Activated CD4-positive, alpha-beta memory T cell treated with anti-CD3 and anti-CD28 coated beads for 36 hours (primary cell): ENCODE measurements at regions not wholly inside any gene's neighbourhood (a gene's known extent, or its start where the extent isn't known, plus 50 kb on each side); places are given as distances from the start of the nearest gene placed in this dataset.

ENCODE experiments used
- CTCF ChIA-PET: fragments of 350-600 bp; sonication (Branson Sonifier 250); formaldehyde crosslinking; loops from one replicate; lab custom pipeline; 2021; ENCODE audit warnings: antibody characterized with exemption, inconsistent platforms; lab: Charles Lee
- POLR2A ChIA-PET: fragments of 350-600 bp; sonication (Branson Sonifier 250); formaldehyde crosslinking; loops from one replicate; lab custom pipeline; 2021; ENCODE audit warnings: antibody characterized with exemption; lab: Charles Lee
- DNase-seq: peaks from one replicate; pipeline ENCODE4 v3.0.0-alpha.2; 2020
- H3K27ac Mint-ChIP-seq: one replicate; pipeline ENCODE4 v1.8.0; 2021; ENCODE audit warnings: mixed read lengths
- H3K27me3 Mint-ChIP-seq: one replicate; pipeline ENCODE4 v1.8.0; 2021; ENCODE audit warnings: mixed read lengths
- H3K36me3 Mint-ChIP-seq: one replicate; pipeline ENCODE4 v1.8.0; 2021; ENCODE audit warnings: mixed read lengths
- H3K4me1 Mint-ChIP-seq: one replicate; pipeline ENCODE4 v1.8.0; 2021; ENCODE audit warnings: low read depth, mixed read lengths
- H3K4me3 Mint-ChIP-seq: one replicate; pipeline ENCODE4 v1.8.0; 2021; ENCODE audit warnings: mild to moderate bottlenecking, mixed read lengths
- H3K9me3 Mint-ChIP-seq: one replicate; pipeline ENCODE4 v1.8.0; 2021; ENCODE audit warnings: mixed read lengths
- intact Hi-C: fragments of 100-400 bp; cut with micrococcal nuclease; formaldehyde crosslinking; loops from one replicate; pipeline ENCODE4 v1.15.1; 2023

- DNase-seq = peak; percentile 12
- Mint-ChIP-seq H3K27ac (no peak overlapping the region), H3K4me3 (no peak overlapping the region), H3K4me1 (no peaks in the 10 kb centered on the region), H3K27me3 (no peaks in the 10 kb centered on the region), H3K9me3 (no peaks in the 10 kb centered on the region), H3K36me3 (no peaks in the 10 kb centered on the region)
- intact Hi-C loops = loop anchor here (5.0 kb wide), 1 partner anchor 652 kb away; no protein-coding TSS in a partner anchor
- POLR2A ChIA-PET = no interaction called here
- CTCF ChIA-PET = interaction anchor here (0.6 kb wide), 1 partner anchor 13 kb away, joined by 3 read pairs; no protein-coding TSS in a partner anchor
These were observed 170.0 kb upstream of the PDGFD start for GRCh38 chr11:104333977-104334376.

- ChIA-PET POLR2A (no interaction called here), CTCF (interaction anchor here (1.0 to 1.5 kb wide), 2 partner anchors 9 to 10 kb away, joined by 3 to 5 read pairs; no protein-coding TSS in a partner anchor)
- no peaks in the 10 kb centered on the region for H3K9me3 Mint-ChIP-seq
- H3K27me3 Mint-ChIP-seq = no peaks in the 10 kb centered on the region
- no peak for DNase-seq
- H3K27ac Mint-ChIP-seq = no peak overlapping the region
- H3K36me3 Mint-ChIP-seq = no peaks in the 10 kb centered on the region
- no peak overlapping the region for H3K4me3 Mint-ChIP-seq
- intact Hi-C loops = loop anchor here (5.0 kb wide), 1 partner anchor 650 kb away; no protein-coding TSS in a partner anchor
- H3K4me1 Mint-ChIP-seq = no peaks in the 10 kb centered on the region
These were observed 168.2 kb upstream of the PDGFD start for GRCh38 chr11:104332110-104332509.

- Mint-ChIP-seq H3K4me1 (no peaks in the 10 kb centered on the region), H3K27me3 (peaks cover 1% of the 10 kb centered on the region), H3K9me3 (no peaks in the 10 kb centered on the region), H3K4me3 (no peak overlapping the region), H3K27ac (no peak overlapping the region), H3K36me3 (no peaks in the 10 kb centered on the region)
- ChIA-PET POLR2A (no interaction called here), CTCF (no interaction called here)
- DNase-seq = no peak
- intact Hi-C loops = no loop called here
These were observed 165.2 kb upstream of the PDGFD start for GRCh38 chr11:104329078-104329665.

- no peaks in the 10 kb centered on the region for H3K4me1 Mint-ChIP-seq
- ChIA-PET CTCF (no interaction called here), POLR2A (no interaction called here)
- H3K27ac Mint-ChIP-seq = no peak overlapping the region
- no peaks in the 10 kb centered on the region for H3K36me3 Mint-ChIP-seq
- no peak overlapping the region for H3K4me3 Mint-ChIP-seq
- no peaks in the 10 kb centered on the region for H3K9me3 Mint-ChIP-seq
- intact Hi-C loops = no loop called here
- H3K27me3 Mint-ChIP-seq = peaks cover 1% of the 10 kb centered on the region
- DNase-seq = no peak
These were observed 164.6 kb upstream of the PDGFD start for GRCh38 chr11:104328512-104328907.

GRCh38 chr11:104327861-104328511 lies 164.0 kb upstream of the PDGFD start:
- Mint-ChIP-seq H3K36me3 (no peaks in the 10 kb centered on the region), H3K4me1 (no peaks in the 10 kb centered on the region), H3K27ac (no peak overlapping the region), H3K9me3 (no peaks in the 10 kb centered on the region), H3K4me3 (no peak overlapping the region), H3K27me3 (peaks cover 1% of the 10 kb centered on the region)
- ChIA-PET POLR2A (no interaction called here), CTCF (no interaction called here)
- intact Hi-C loops = no loop called here
- DNase-seq = no peak

GRCh38 chr11:104325093-104325492 lies 161.1 kb upstream of the PDGFD start:
- intact Hi-C loops = no loop called here
- no peak for DNase-seq
- ChIA-PET POLR2A (no interaction called here), CTCF (no interaction called here)
- peaks cover 1% of the 10 kb centered on the region for H3K27me3 Mint-ChIP-seq
- H3K4me3 Mint-ChIP-seq = no peak overlapping the region
- H3K4me1 Mint-ChIP-seq = no peaks in the 10 kb centered on the region
- H3K27ac Mint-ChIP-seq = no peak overlapping the region
- no peaks in the 10 kb centered on the region for H3K36me3 Mint-ChIP-seq
- H3K9me3 Mint-ChIP-seq = no peaks in the 10 kb centered on the region

- H3K4me1 Mint-ChIP-seq = no peaks in the 10 kb centered on the region
- no peaks in the 10 kb centered on the region for H3K9me3 Mint-ChIP-seq
- DNase-seq = no peak
- ChIA-PET POLR2A (no interaction called here), CTCF (no interaction called here)
- no peak overlapping the region for H3K4me3 Mint-ChIP-seq
- peaks cover 1% of the 10 kb centered on the region for H3K27me3 Mint-ChIP-seq
- H3K36me3 Mint-ChIP-seq = no peaks in the 10 kb centered on the region
- intact Hi-C loops = no loop called here
- no peak overlapping the region for H3K27ac Mint-ChIP-seq
These were observed 160.3 kb upstream of the PDGFD start for GRCh38 chr11:104324276-104324675.

GRCh38 chr11:104323841-104324240 lies 159.9 kb upstream of the PDGFD start:
- ChIA-PET CTCF (no interaction called here), POLR2A (no interaction called here)
- intact Hi-C loops = no loop called here
- no peak overlapping the region for H3K4me3 Mint-ChIP-seq
- H3K27me3 Mint-ChIP-seq = peaks cover 1% of the 10 kb centered on the region
- no peaks in the 10 kb centered on the region for H3K4me1 Mint-ChIP-seq
- no peak for DNase-seq
- no peaks in the 10 kb centered on the region for H3K9me3 Mint-ChIP-seq
- H3K36me3 Mint-ChIP-seq = no peaks in the 10 kb centered on the region
- H3K27ac Mint-ChIP-seq = no peak overlapping the region

- H3K27me3 Mint-ChIP-seq = peaks cover 1% of the 10 kb centered on the region
- ChIA-PET CTCF (interaction anchor here (0.6 kb wide), 1 partner anchor 9 kb away, joined by 3 read pairs; no protein-coding TSS in a partner anchor), POLR2A (no interaction called here)
- no peak for DNase-seq
- H3K4me3 Mint-ChIP-seq = no peak overlapping the region
- intact Hi-C loops = no loop called here
- no peaks in the 10 kb centered on the region for H3K9me3 Mint-ChIP-seq
- H3K36me3 Mint-ChIP-seq = no peaks in the 10 kb centered on the region
- no peaks in the 10 kb centered on the region for H3K4me1 Mint-ChIP-seq
- H3K27ac Mint-ChIP-seq = no peak overlapping the region
These were observed 158.7 kb upstream of the PDGFD start for GRCh38 chr11:104322696-104323095.

- ChIA-PET POLR2A (no interaction called here), CTCF (no interaction called here)
- H3K4me1 Mint-ChIP-seq = no peaks in the 10 kb centered on the region
- peaks cover 3% of the 10 kb centered on the region for H3K27me3 Mint-ChIP-seq
- no peaks in the 10 kb centered on the region for H3K36me3 Mint-ChIP-seq
- no peak for DNase-seq
- no peak overlapping the region for H3K27ac Mint-ChIP-seq
- no peaks in the 10 kb centered on the region for H3K9me3 Mint-ChIP-seq
- intact Hi-C loops = no loop called here
- H3K4me3 Mint-ChIP-seq = no peak overlapping the region
These were observed 157.0 kb upstream of the PDGFD start for GRCh38 chr11:104320956-104321355.

- intact Hi-C loops = no loop called here
- no peak for DNase-seq
- ChIA-PET POLR2A (no interaction called here), CTCF (no interaction called here)
- Mint-ChIP-seq H3K9me3 (no peaks in the 10 kb centered on the region), H3K4me3 (no peak overlapping the region), H3K4me1 (no peaks in the 10 kb centered on the region), H3K27ac (no peak overlapping the region), H3K36me3 (no peaks in the 10 kb centered on the region), H3K27me3 (peaks cover 2% of the 10 kb centered on the region)
These were observed 156.2 kb upstream of the PDGFD start for GRCh38 chr11:104320097-104320496.

GRCh38 chr11:104319396-104319795 lies 155.4 kb upstream of the PDGFD start:
- CTCF ChIA-PET = no interaction called here
- H3K4me3 Mint-ChIP-seq = no peak overlapping the region
- H3K27me3 Mint-ChIP-seq = peaks cover 2% of the 10 kb centered on the region
- H3K27ac Mint-ChIP-seq = no peak overlapping the region
- H3K9me3 Mint-ChIP-seq = no peaks in the 10 kb centered on the region
- H3K4me1 Mint-ChIP-seq = no peaks in the 10 kb centered on the region
- intact Hi-C loops = no loop called here
- DNase-seq = no peak
- no peaks in the 10 kb centered on the region for H3K36me3 Mint-ChIP-seq
- POLR2A ChIA-PET = no interaction called here
